ENCODE measurements at regions not wholly inside any gene's neighbourhood (a gene's known extent, or its start where the extent isn't known, plus 50 kb on each side); places are given as distances from the start of the nearest gene placed in this dataset.

GRCh38 chr7:131911112-131911511 is 354.7 kb upstream of the PODXL start:
- no peak overlapping the region for H3K4me3 ChIP-seq (ENCODE audit: low read depth, low read length)
- CTCF ChIA-PET, result interaction anchor here (1.1 to 1.5 kb wide), 3 partner anchors 10 to 52 kb away, joined by 3 to 5 read pairs (median 3); no protein-coding TSS in a partner anchor
- TF ChIP-seq, protein P1, sequence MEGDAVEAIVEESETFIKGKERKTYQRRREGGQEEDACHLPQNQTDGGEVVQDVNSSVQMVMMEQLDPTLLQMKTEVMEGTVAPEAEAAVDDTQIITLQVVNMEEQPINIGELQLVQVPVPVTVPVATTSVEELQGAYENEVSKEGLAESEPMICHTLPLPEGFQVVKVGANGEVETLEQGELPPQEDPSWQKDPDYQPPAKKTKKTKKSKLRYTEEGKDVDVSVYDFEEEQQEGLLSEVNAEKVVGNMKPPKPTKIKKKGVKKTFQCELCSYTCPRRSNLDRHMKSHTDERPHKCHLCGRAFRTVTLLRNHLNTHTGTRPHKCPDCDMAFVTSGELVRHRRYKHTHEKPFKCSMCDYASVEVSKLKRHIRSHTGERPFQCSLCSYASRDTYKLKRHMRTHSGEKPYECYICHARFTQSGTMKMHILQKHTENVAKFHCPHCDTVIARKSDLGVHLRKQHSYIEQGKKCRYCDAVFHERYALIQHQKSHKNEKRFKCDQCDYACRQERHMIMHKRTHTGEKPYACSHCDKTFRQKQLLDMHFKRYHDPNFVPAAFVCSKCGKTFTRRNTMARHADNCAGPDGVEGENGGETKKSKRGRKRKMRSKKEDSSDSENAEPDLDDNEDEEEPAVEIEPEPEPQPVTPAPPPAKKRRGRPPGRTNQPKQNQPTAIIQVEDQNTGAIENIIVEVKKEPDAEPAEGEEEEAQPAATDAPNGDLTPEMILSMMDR (IDR thresholded peaks at IDR 0.05; ENCODE audit: insufficient read depth, low read length, missing control alignments), result no peak
- no peak for DNase-seq (ENCODE audit: low read depth, low spot score)
- POLR2A ChIA-PET, result no interaction called here

DNA sequence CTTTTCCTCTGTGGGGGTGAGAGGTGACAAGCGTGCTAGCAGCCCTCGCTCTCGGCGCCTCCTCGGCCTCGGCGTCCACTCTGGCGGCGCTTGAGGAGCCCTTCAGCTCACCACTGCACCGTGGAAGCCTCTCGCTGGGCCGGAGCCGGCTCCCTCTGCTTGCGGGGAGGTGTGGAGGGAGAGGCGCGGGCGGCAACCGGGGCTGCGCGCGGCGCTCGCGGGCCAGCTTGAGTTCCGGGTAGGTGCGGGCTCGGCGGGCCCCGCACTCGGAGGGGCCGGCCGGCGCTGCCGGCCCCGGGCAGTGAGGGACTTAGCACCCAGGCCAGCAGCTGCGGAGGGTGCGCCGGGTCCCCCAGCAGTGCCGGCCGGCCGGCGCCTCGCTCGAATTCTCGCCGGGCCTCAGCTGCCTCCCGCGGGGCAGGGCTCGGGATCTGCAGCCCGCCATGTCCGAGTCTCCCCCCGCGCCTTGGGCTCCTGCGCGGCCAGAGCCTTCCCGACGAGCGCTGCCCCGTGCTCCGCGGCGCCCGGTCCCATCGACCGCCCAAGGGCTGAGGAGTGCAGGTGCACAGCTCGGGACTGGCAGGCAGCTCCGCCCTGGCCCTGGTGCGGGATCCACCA is 352.8 kb upstream of the PODXL start:
- TF ChIP-seq, protein P1 (IDR thresholded peaks at IDR 0.05; ENCODE audit: insufficient read depth, low read length, missing control alignments), result no peak
- ChIA-PET POLR2A (interaction anchor here (0.6 to 2.1 kb wide), 3 partner anchors 12 to 97 kb away, joined by 3 to 10 read pairs (median 4); no protein-coding TSS in a partner anchor), CTCF (interaction anchor here (0.6 to 2.1 kb wide), 4 partner anchors 9 to 398 kb away, joined by 3 to 10 read pairs (median 7); no protein-coding TSS in a partner anchor)
- DNase-seq (ENCODE audit: low read depth, low spot score), result no peak
- peak overlapping the region; percentile 30 for H3K4me3 ChIP-seq (ENCODE audit: low read depth, low read length)

GRCh38 chr7:131908714-131909113 is 352.3 kb upstream of the PODXL start:
- H3K4me3 ChIP-seq (ENCODE audit: low read depth, low read length), result no peak overlapping the region
- POLR2A ChIA-PET, result interaction anchor here (0.6 to 2.1 kb wide), 3 partner anchors 11 to 97 kb away, joined by 3 to 10 read pairs (median 4); no protein-coding TSS in a partner anchor
- CTCF ChIA-PET, result interaction anchor here (1.3 to 2.1 kb wide), 4 partner anchors 9 to 50 kb away, joined by 4 to 10 read pairs (median 7); no protein-coding TSS in a partner anchor
- DNase-seq (ENCODE audit: low read depth, low spot score), result no peak
- TF ChIP-seq, protein P1 (IDR thresholded peaks at IDR 0.05; ENCODE audit: insufficient read depth, low read length, missing control alignments), result no peak

GRCh38 chr7:131905471-131905973 is 349.1 kb upstream of the PODXL start:
- TF ChIP-seq, protein P1 (IDR thresholded peaks at IDR 0.05; ENCODE audit: insufficient read depth, low read length, missing control alignments), result no peak
- no peak for DNase-seq (ENCODE audit: low read depth, low spot score)
- POLR2A ChIA-PET, result no interaction called here
- CTCF ChIA-PET, result interaction anchor here (1.7 to 1.8 kb wide), 2 partner anchors 44 to 46 kb away, joined by 4 to 6 read pairs; no protein-coding TSS in a partner anchor
- H3K4me3 ChIP-seq (ENCODE audit: low read depth, low read length), result no peak overlapping the region

DNA sequence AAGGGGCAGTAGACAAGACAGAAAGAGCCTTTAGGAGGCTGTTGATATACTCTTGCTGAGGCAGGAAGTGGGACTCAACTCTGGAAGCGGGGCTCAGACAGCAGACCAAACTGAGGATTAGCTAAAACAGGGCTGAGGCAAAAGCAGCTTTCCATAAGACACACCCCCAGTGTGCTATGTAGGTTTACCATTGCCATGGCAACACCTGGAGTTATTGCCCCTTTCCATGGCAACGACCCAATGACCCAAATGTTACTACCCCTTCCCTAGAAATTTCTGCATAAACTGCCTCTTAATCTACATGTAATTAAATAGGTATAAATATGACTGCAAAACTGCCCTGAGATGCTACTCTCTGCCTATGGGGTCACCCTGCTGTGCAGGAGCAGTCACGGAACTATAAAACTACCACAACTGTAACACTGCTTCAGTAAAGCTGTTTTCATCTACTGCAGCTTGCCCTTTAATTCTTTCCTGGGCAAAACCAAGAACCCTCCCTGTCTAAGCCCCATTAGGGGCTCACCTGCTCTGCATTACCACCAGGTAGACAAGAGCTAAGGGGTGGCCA is 348.4 kb upstream of the PODXL start:
- DNase-seq (ENCODE audit: low read depth, low spot score), result no peak
- TF ChIP-seq, protein P1 (IDR thresholded peaks at IDR 0.05; ENCODE audit: insufficient read depth, low read length, missing control alignments), result no peak
- ChIA-PET CTCF (interaction anchor here (1.0 to 1.7 kb wide), 2 partner anchors 40 to 44 kb away, joined by 3 to 4 read pairs; no protein-coding TSS in a partner anchor), POLR2A (no interaction called here)
- no peak overlapping the region for H3K4me3 ChIP-seq (ENCODE audit: low read depth, low read length)

DNA sequence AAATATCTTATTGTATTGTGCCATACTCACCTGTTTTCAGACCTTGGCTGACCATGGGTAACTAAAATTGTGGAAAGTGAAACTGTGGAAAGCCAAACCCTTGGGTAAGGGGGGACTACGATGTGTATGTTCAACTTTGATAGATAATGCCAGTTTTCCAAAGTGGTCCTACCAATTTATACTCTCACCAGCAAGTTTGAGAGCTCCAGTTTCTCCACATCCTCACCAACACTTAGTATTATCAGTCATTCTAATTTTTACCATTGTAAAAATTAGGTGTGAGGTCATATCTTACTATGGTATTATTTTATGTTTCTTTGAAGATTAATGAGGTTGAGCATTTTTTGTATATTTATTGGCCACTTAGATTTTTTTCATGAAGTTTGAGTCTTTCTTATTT is 346.9 kb upstream of the PODXL start:
- POLR2A ChIA-PET, result no interaction called here
- TF ChIP-seq, protein P1 (IDR thresholded peaks at IDR 0.05; ENCODE audit: insufficient read depth, low read length, missing control alignments), result no peak
- H3K4me3 ChIP-seq (ENCODE audit: low read depth, low read length), result no peak overlapping the region
- DNase-seq (ENCODE audit: low read depth, low spot score), result no peak
- CTCF ChIA-PET, result interaction anchor here (1.6 kb wide), 1 partner anchor 44 kb away, joined by 6 read pairs; no protein-coding TSS in a partner anchor

Measured in AG04449 (cell line).